ENCODE measurements at regions not wholly inside any gene's neighbourhood (a gene's known extent, or its start where the extent isn't known, plus 50 kb on each side); places are given as distances from the start of the nearest gene placed in this dataset.

DNA sequence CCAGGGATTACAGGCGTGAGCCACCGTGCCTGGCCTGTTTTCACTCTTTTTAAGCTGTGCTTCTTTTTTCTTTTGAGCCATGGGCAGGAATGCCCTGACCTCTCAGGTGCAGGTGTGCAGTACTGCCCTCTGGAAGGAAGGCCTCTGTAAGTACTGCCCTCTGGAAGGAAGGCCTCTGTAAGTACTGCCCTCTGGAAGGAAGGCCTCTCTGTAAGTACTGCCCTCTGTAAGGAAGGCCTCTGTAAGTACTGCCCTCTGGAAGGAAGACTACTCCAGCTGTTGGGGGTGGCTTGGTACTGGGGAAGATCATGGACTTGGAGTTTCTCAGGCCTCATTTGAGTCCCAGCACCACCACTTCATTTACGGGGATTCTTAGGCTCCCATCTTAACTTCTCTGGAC is 248.5 kb upstream of the ID2 start:
- H3K4me1 ChIP-seq (ENCODE audit: control insufficient read depth, insufficient read depth, low read depth, low read length), result peaks cover 4% of the 10 kb centered on the region
- no peak overlapping the region for H3K27ac ChIP-seq (ENCODE audit: low read length, poor library complexity, severe bottlenecking)
- H2BK15ac ChIP-seq (ENCODE audit: low read depth, poor library complexity, severe bottlenecking), result no peak overlapping the region
- H3K9me3 ChIP-seq (ENCODE audit: control insufficient read depth, low read length), result no peaks in the 10 kb centered on the region
- H3K18ac ChIP-seq (ENCODE audit: low read depth in 1 of 2, low read length in 2 of 2), result no peak overlapping the region
- H4K91ac ChIP-seq (ENCODE audit: low read length), result no peak overlapping the region
- H2AK5ac ChIP-seq (ENCODE audit: low read length, severe bottlenecking), result no peak overlapping the region
- H3K79me1 ChIP-seq (replicated peaks; ENCODE audit: low read length, poor library complexity, severe bottlenecking), result no peaks in the 10 kb centered on the region
- no peaks in the 10 kb centered on the region for H3K27me3 ChIP-seq (ENCODE audit: control insufficient read depth in 1 of 2, insufficient read depth in 1 of 2, low read length in 2 of 2)
- no peak overlapping the region for H2BK120ac ChIP-seq (ENCODE audit: low read depth, low read length)
- no peak overlapping the region for H3K4ac ChIP-seq (ENCODE audit: low read depth in 1 of 2, low read length in 2 of 2)
- no peak overlapping the region for H3K9ac ChIP-seq (ENCODE audit: low read length)
- no peak overlapping the region for H2BK12ac ChIP-seq (ENCODE audit: low read length in 2 of 2)
- H3K4me2 ChIP-seq (ENCODE audit: low read length, poor library complexity, severe bottlenecking), result no peak overlapping the region
- 93% methylated on average over 3 of the region's 3 CpGs for WGBS
- DNase-seq, result no peak
- no peak overlapping the region for H4K8ac ChIP-seq (ENCODE audit: low read length)
- no peak overlapping the region for H2AFZ ChIP-seq (ENCODE audit: low read depth, low read length)
- no peak overlapping the region for H2BK5ac ChIP-seq (ENCODE audit: low read depth, low read length, poor library complexity, severe bottlenecking)
- no peak overlapping the region for H3K14ac ChIP-seq (ENCODE audit: low read length in 2 of 2)
- H3K4me3 ChIP-seq (ENCODE audit: insufficient read depth in 1 of 2, low read depth in 1 of 2, low read length in 2 of 2), result no peak overlapping the region
- no peaks in the 10 kb centered on the region for H3K36me3 ChIP-seq (ENCODE audit: control insufficient read depth in 1 of 2, insufficient read depth in 2 of 2, low read depth in 1 of 2, low read length in 2 of 2)
- no peak overlapping the region for H3K23ac ChIP-seq (ENCODE audit: low read length in 2 of 2)

DNA sequence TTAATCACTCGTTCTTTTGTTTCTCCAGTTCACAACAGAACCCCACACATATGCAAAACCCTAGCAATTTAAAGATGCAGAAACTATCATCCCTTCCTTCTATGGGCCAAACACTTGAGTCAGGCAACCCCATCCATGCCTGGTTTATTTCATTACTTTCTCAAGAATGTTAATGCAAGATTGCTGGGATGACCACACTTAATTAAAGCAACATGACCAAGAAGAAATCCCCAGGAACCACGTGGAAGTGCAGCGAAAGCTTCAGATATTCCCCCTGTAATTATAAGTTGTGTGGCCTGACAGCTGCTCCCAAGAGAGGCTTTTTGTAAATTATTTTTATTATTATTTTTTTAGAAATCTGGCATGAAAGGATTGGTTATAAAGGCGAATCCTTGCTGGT is 246.2 kb upstream of the ID2 start:
- H4K91ac ChIP-seq (ENCODE audit: low read length), result no peak overlapping the region
- no peak overlapping the region for H3K4me2 ChIP-seq (ENCODE audit: low read length, poor library complexity, severe bottlenecking)
- no peak overlapping the region for H3K14ac ChIP-seq (ENCODE audit: low read length in 2 of 2)
- no peak overlapping the region for H2BK5ac ChIP-seq (ENCODE audit: low read depth, low read length, poor library complexity, severe bottlenecking)
- no peak overlapping the region for H3K9ac ChIP-seq (ENCODE audit: low read length)
- no peak overlapping the region for H2AFZ ChIP-seq (ENCODE audit: low read depth, low read length)
- H2BK120ac ChIP-seq (ENCODE audit: low read depth, low read length), result no peak overlapping the region
- no peak for DNase-seq
- no peaks in the 10 kb centered on the region for H3K79me1 ChIP-seq (replicated peaks; ENCODE audit: low read length, poor library complexity, severe bottlenecking)
- no peak overlapping the region for H3K18ac ChIP-seq (ENCODE audit: low read depth in 1 of 2, low read length in 2 of 2)
- no peak overlapping the region for H3K4me3 ChIP-seq (ENCODE audit: insufficient read depth in 1 of 2, low read depth in 1 of 2, low read length in 2 of 2)
- peaks cover 4% of the 10 kb centered on the region for H3K4me1 ChIP-seq (ENCODE audit: control insufficient read depth, insufficient read depth, low read depth, low read length)
- no peak overlapping the region for H3K23ac ChIP-seq (ENCODE audit: low read length in 2 of 2)
- no peaks in the 10 kb centered on the region for H3K36me3 ChIP-seq (ENCODE audit: control insufficient read depth in 1 of 2, insufficient read depth in 2 of 2, low read depth in 1 of 2, low read length in 2 of 2)
- H3K27me3 ChIP-seq (ENCODE audit: control insufficient read depth in 1 of 2, insufficient read depth in 1 of 2, low read length in 2 of 2), result no peaks in the 10 kb centered on the region
- WGBS, result 88% methylated on average over 2 of the region's 4 CpGs
- H4K8ac ChIP-seq (ENCODE audit: low read length), result no peak overlapping the region
- H3K27ac ChIP-seq (ENCODE audit: low read length, poor library complexity, severe bottlenecking), result no peak overlapping the region
- H2AK5ac ChIP-seq (ENCODE audit: low read length, severe bottlenecking), result no peak overlapping the region
- H3K4ac ChIP-seq (ENCODE audit: low read depth in 1 of 2, low read length in 2 of 2), result no peak overlapping the region
- H2BK15ac ChIP-seq (ENCODE audit: low read depth, poor library complexity, severe bottlenecking), result no peak overlapping the region
- no peak overlapping the region for H2BK12ac ChIP-seq (ENCODE audit: low read length in 2 of 2)
- no peaks in the 10 kb centered on the region for H3K9me3 ChIP-seq (ENCODE audit: control insufficient read depth, low read length)

DNA sequence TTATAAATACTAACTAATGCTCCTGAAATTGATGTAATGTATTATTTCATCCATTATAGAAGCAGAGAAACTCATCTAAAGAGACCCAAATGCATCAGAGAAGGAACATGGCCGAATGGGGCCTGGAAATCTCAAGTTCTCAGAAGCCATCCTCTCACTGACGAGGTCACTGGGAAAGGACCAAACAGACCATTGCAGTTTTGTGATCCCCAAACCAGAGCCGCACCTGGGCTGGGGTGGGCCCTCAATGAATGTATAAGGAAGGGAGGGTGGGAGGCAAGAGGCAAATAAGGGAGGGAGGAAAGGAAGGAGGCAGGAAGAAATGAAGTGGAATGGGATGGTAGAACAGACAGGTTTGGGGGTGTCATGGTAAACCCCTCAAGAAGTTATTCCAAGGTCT is 245.3 kb upstream of the ID2 start:
- WGBS, result 69% methylated on average over 3 of the region's 3 CpGs
- H4K91ac ChIP-seq (ENCODE audit: low read length), result no peak overlapping the region

DNA sequence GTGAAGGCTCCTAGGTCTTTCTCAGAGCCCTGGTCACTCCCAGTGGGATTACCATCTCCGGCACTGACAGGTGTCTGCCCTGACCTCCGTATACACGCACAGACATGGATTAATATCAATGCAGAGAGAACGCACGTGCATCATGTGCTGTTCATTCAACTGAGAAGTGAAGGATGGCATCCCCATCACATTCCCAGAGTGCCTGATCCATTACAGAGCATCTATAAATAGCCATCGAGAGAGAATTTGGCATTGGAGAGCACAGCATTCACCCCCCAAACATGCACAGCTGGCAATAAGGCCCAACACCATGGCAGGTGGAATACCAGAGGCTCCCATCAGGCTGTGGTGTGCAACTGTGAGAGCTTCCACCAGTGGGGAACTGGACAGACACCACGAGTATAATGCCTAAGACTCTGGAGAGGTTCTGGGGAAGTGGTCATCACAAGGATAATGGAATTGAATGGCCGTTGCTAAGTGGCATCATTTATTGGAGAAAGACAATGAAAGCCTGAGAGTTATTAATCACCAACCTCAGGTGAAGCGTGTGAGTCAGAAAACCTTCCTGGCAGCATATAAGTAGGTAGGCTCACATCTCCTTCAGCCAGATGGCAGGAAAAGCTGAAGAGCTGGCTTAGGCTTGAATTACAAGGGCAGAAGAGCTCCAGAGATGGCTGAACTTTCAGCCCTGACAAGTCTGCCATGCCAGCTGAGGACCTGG is 244.5 kb upstream of the ID2 start:
- H2BK5ac ChIP-seq (ENCODE audit: low read depth, low read length, poor library complexity, severe bottlenecking), result no peak overlapping the region
- H3K9me3 ChIP-seq (ENCODE audit: control insufficient read depth, low read length), result no peaks in the 10 kb centered on the region
- no peak for DNase-seq
- H3K36me3 ChIP-seq (ENCODE audit: control insufficient read depth in 1 of 2, insufficient read depth in 2 of 2, low read depth in 1 of 2, low read length in 2 of 2), result no peaks in the 10 kb centered on the region
- no peak overlapping the region for H3K27ac ChIP-seq (ENCODE audit: low read length, poor library complexity, severe bottlenecking)
- H2BK15ac ChIP-seq (ENCODE audit: low read depth, poor library complexity, severe bottlenecking), result no peak overlapping the region
- no peak overlapping the region for H3K4me2 ChIP-seq (ENCODE audit: low read length, poor library complexity, severe bottlenecking)
- no peak overlapping the region for H3K14ac ChIP-seq (ENCODE audit: low read length in 2 of 2)
- no peak overlapping the region for H3K4ac ChIP-seq (ENCODE audit: low read depth in 1 of 2, low read length in 2 of 2)
- H2AFZ ChIP-seq (ENCODE audit: low read depth, low read length), result no peak overlapping the region
- no peak overlapping the region for H2BK120ac ChIP-seq (ENCODE audit: low read depth, low read length)
- no peak overlapping the region for H4K8ac ChIP-seq (ENCODE audit: low read length)
- H3K4me3 ChIP-seq (ENCODE audit: insufficient read depth in 1 of 2, low read depth in 1 of 2, low read length in 2 of 2), result no peak overlapping the region
- H3K27me3 ChIP-seq (ENCODE audit: control insufficient read depth in 1 of 2, insufficient read depth in 1 of 2, low read length in 2 of 2), result no peaks in the 10 kb centered on the region
- H3K18ac ChIP-seq (ENCODE audit: low read depth in 1 of 2, low read length in 2 of 2), result no peak overlapping the region
- no peak overlapping the region for H3K23ac ChIP-seq (ENCODE audit: low read length in 2 of 2)
- no peak overlapping the region for H2AK5ac ChIP-seq (ENCODE audit: low read length, severe bottlenecking)
- H2BK12ac ChIP-seq (ENCODE audit: low read length in 2 of 2), result no peak overlapping the region
- WGBS, result 87% methylated on average over 9 of the region's 9 CpGs
- H3K4me1 ChIP-seq (ENCODE audit: control insufficient read depth, insufficient read depth, low read depth, low read length), result peaks cover 4% of the 10 kb centered on the region
- H3K9ac ChIP-seq (ENCODE audit: low read length), result no peak overlapping the region
- no peak overlapping the region for H4K91ac ChIP-seq (ENCODE audit: low read length)
- H3K79me1 ChIP-seq (replicated peaks; ENCODE audit: low read length, poor library complexity, severe bottlenecking), result no peaks in the 10 kb centered on the region

More for the DNA sequence above, 245.3 kb upstream of the ID2 start:
- Histone ChIP-seq H4K8ac (ENCODE audit: low read length) (no peak overlapping the region), H2BK120ac (ENCODE audit: low read depth, low read length) (no peak overlapping the region), H3K9me3 (ENCODE audit: control insufficient read depth, low read length) (no peaks in the 10 kb centered on the region), H3K14ac (ENCODE audit: low read length in 2 of 2) (no peak overlapping the region), H3K9ac (ENCODE audit: low read length) (no peak overlapping the region), H2AK5ac (ENCODE audit: low read length, severe bottlenecking) (no peak overlapping the region), H3K4ac (ENCODE audit: low read depth in 1 of 2, low read length in 2 of 2) (no peak overlapping the region), H2AFZ (ENCODE audit: low read depth, low read length) (no peak overlapping the region), H3K4me1 (ENCODE audit: control insufficient read depth, insufficient read depth, low read depth, low read length) (peaks cover 4% of the 10 kb centered on the region), H3K79me1 (replicated peaks; ENCODE audit: low read length, poor library complexity, severe bottlenecking) (no peaks in the 10 kb centered on the region), H2BK12ac (ENCODE audit: low read length in 2 of 2) (no peak overlapping the region), H3K23ac (ENCODE audit: low read length in 2 of 2) (no peak overlapping the region), H3K36me3 (ENCODE audit: control insufficient read depth in 1 of 2, insufficient read depth in 2 of 2, low read depth in 1 of 2, low read length in 2 of 2) (no peaks in the 10 kb centered on the region), H3K27me3 (ENCODE audit: control insufficient read depth in 1 of 2, insufficient read depth in 1 of 2, low read length in 2 of 2) (no peaks in the 10 kb centered on the region), H2BK5ac (ENCODE audit: low read depth, low read length, poor library complexity, severe bottlenecking) (no peak overlapping the region), H3K18ac (ENCODE audit: low read depth in 1 of 2, low read length in 2 of 2) (no peak overlapping the region), H2BK15ac (ENCODE audit: low read depth, poor library complexity, severe bottlenecking) (no peak overlapping the region), H3K4me2 (ENCODE audit: low read length, poor library complexity, severe bottlenecking) (no peak overlapping the region), H3K4me3 (ENCODE audit: insufficient read depth in 1 of 2, low read depth in 1 of 2, low read length in 2 of 2) (no peak overlapping the region), H3K27ac (ENCODE audit: low read length, poor library complexity, severe bottlenecking) (no peak overlapping the region)
- no peak for DNase-seq

Data from mesenchymal stem cell (in vitro differentiated cells and primary cell).